DND-41 (cell line): ENCODE measurements at regions not wholly inside any gene's neighbourhood (a gene's known extent, or its start where the extent isn't known, plus 50 kb on each side); places are given as distances from the start of the nearest gene placed in this dataset.

Experiments used
- EZH2 ChIP-seq: IDR thresholded peaks from 3 replicates; pipeline ENCODE4 v1.6.1; 2012; ENCODE audit warnings: borderline replicate concordance, low read depth, mild to moderate bottlenecking, moderate library complexity, low read length, inconsistent platforms; ENCODE audit not compliant: severe bottlenecking
- TF ChIP-seq, protein P1 (sequence below): IDR thresholded peaks from 2 replicates; pipeline ENCODE4 v1.5.1; 2012; ENCODE audit warnings: borderline replicate concordance, low read length, moderate library complexity, mild to moderate bottlenecking; ENCODE audit not compliant: poor library complexity, severe bottlenecking; ENCODE audit errors: extremely low read depth

DNA sequence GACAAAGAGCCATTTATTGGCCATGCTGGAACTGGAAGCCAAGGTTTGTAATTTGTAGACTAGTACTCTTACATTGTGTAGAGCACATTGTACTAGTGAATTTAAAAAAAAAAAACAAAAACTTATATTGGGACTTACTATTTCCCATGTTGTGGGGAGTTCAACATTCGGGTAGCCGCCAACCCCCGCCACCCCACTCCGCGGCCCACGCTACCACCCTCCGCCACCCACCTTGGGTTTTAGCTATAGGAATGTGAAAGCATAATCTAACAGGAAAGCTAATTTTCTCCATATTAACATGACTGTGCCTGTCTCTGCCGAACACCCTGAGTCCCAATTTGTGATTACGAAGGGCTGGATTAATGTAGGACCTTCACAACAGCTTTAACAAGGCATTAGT is 275.8 kb downstream of the FIGN start:
- TF ChIP-seq, protein P1, sequence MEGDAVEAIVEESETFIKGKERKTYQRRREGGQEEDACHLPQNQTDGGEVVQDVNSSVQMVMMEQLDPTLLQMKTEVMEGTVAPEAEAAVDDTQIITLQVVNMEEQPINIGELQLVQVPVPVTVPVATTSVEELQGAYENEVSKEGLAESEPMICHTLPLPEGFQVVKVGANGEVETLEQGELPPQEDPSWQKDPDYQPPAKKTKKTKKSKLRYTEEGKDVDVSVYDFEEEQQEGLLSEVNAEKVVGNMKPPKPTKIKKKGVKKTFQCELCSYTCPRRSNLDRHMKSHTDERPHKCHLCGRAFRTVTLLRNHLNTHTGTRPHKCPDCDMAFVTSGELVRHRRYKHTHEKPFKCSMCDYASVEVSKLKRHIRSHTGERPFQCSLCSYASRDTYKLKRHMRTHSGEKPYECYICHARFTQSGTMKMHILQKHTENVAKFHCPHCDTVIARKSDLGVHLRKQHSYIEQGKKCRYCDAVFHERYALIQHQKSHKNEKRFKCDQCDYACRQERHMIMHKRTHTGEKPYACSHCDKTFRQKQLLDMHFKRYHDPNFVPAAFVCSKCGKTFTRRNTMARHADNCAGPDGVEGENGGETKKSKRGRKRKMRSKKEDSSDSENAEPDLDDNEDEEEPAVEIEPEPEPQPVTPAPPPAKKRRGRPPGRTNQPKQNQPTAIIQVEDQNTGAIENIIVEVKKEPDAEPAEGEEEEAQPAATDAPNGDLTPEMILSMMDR = no peak
- TF ChIP-seq EZH2 = no peak
